HG03045 (cell line): ENCODE measurements at regions not wholly inside any gene's neighbourhood (a gene's known extent, or its start where the extent isn't known, plus 50 kb on each side); places are given as distances from the start of the nearest gene placed in this dataset.

Experiments
- ATAC-seq: cut with Tn5 transposase; IDR thresholded peaks from one replicate; pipeline ENCODE4 v1.9.1; 2021; ENCODE audit warnings: mild to moderate bottlenecking, moderate library complexity; ENCODE audit not compliant: unreplicated experiment

- no peak for ATAC-seq
Observed at GRCh38 chr1:106584676-106585075, 471.8 kb upstream of the PRMT6 start.

GRCh38 chr1:106600626-106601025, 455.8 kb upstream of the PRMT6 start:
- ATAC-seq = no peak

DNA sequence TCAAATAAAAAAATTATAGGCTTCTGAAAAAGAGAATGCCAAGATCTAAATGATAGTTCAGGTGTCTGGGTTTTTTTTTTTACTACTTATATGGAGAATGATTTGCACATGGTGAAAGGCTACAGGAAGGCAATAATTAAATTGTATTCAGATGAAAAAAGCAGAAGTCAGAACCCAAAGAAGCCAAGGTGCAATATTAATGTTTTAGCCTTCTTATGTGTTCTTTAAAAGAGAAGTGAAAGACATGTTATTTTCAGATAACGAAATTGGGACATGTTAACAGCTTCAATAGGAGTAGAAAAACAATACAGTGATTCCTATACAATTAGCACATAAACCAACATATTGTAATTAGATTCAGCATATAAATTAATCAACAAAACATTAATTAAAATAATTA, 452.9 kb upstream of the PRMT6 start:
- ATAC-seq = no peak

GRCh38 chr1:106608841-106609240, 447.6 kb upstream of the PRMT6 start:
- ATAC-seq = no peak

GRCh38 chr1:106613068-106613467, 443.4 kb upstream of the PRMT6 start:
- ATAC-seq = no peak

DNA sequence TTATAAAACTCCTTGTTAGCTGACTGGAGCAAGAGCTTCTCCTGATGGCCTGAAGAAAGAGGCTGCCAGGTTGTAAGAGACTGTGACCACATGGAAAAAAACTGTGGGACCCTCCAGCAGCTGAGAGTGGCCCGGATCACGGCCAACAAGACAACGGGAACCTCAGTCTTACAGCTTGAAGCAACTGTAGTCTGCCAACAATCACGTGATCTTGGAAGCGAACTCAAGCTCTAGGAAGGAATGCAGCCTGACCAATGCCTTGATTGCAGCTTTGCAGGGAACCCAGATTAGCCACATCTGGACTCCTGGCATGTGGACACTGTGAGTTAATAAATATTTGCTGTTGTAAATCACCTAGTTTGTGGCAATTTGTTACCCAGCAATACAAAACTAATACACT, 442.6 kb upstream of the PRMT6 start:
- ATAC-seq = no peak

GRCh38 chr1:106615473-106615872, 441.0 kb upstream of the PRMT6 start:
- ATAC-seq = no peak

DNA sequence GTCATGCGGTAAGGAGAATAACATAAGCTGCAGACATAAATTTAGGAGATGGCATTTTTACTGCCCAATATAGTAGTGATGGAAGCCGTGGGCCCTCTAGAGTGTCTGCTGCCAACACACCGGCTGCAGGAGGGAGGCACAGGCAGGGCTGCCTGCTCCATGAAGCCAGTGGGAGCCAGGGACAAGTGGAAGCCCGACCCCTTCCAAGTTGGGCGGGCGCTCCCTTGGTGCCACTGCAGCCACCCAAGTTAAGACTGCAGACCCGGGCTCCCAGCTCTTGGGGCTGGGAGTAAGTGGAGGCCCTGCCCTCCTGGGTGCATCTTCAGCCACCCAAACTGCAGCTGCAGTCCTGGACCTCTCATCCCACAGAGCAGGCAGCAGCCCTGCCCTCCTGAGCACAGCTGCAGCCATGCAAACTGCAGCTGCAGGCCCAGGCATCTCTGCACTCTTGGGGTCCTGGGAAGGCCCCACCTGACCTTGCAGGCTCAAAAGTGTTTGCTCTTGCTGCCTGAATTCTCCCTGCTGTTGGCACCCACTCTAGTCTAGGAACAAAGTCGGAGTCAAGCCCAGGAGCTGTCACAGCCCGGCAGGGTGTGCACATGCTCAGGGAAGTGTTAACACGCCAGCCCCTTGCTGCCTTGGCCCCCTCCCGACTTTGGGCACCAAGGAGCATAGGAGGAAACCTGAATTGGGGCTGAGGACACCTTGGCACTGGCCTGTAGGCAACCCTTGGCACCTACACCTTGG, 437.2 kb upstream of the PRMT6 start:
- no peak for ATAC-seq

GRCh38 chr1:106619827-106620134, 436.7 kb upstream of the PRMT6 start:
- no peak for ATAC-seq

DNA sequence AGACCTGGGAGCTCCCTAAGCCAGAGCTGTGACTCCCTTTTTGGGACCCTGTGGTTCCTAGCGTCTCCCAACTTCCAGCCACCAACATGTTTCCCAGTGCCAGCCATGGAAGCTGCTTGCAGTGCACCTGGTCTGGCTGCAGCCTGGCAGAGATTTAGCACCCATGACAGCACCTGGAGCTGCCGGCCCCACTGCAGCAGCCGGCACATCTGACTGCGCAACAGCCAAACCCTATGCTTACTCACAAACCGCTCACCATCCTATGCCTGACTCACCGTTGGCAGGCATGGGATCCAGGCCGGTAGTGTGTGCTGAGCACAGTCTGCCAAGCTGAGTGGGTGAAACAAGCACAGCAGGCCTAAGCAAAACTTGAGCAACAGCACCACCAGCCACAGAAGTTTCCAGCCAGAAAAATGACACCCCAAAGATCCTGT, 435.9 kb upstream of the PRMT6 start:
- no peak for ATAC-seq

DNA sequence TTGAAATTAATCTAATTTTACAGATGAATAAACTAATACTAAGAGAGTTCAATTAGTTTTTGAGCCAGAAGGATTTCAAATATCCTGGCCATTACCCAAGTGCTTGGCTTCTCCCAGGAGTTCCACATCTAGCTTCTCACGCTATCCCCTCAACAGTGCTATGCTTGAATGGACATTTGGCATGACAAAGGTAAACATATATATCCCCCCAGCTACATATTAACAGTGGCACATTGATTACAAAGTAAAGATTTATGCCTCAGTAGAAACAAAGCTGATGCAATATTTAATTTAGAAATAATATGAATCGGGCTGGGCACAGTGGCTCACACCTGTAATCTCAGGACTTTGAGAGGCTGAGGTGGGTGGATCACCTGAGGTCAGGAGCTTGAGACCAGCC, 434.6 kb upstream of the PRMT6 start:
- ATAC-seq = no peak

DNA sequence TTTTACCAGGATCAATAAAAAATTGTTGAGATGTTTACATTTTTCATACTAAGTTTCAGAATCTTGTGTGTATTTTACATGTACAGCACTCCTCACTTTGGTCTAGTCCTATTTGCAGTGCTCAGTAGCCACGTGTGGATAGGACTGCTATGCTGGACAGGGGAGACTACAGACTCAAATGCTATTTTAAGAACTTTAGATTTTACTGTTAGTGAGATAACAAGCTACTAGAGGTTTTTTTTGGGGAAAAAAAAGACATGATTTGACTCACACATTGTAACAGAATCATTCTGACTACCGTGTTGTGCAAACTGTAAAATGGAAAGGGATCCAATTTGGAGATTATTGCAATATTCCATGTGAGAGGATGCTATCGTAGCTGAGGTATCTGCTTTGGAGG, 418.9 kb upstream of the PRMT6 start:
- ATAC-seq = no peak

GRCh38 chr1:106646261-106646784, 410.2 kb upstream of the PRMT6 start:
- ATAC-seq = no peak

DNA sequence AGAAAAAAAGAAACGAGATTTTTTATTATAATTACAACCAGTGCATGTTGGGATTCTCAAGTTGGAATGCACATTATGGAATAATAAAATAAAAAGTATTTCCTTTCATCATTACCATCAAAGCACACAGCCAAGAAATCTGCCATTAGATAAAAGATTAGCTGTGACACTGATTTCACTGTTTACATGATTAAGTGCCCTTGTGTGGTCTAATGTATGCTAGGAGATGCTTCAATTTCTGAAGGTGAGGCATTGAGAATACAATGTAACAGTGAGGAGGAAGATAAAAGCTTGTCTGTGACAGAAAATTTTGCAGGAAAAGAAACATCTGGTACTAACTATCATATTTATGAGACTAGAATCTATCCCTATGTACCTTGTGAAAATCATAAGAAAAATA, 409.7 kb upstream of the PRMT6 start:
- no peak for ATAC-seq

GRCh38 chr1:106651028-106651762, 405.3 kb upstream of the PRMT6 start:
- ATAC-seq = no peak

DNA sequence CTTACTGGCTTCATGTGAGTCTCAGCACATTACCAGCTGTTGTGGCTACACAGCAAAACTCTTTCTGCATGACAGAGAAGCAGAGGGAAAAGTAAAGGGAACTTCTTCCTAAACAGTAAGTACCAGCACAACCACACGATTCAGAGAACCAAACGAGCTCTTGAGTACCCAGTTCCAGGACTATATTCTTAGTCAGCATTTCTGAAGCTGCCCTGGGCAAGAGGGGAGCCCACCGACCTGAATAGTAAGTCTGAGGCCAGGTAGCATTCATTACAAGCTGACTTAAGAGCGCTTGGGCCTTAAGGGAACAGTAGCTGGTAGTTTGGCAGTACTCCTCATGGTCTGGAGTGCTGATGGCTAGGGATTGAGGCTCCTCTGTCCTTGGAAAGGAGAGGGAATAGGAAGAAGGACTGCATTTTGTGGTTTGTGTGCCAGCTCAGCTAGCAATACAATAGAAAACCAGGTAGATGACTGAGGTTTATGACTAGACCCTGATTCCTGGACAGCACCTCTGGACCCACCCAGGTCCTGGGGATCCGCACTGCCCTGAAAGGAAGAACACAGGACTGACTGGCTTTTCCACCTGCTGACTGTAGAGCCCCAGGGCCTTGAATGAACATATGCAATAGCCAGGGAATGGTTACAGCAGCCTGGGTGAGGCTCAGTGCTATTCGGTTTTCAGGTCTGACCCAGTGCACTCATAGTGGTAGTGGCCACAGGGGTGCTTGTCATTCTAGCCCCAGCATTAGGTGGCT, 396.8 kb upstream of the PRMT6 start:
- ATAC-seq = no peak

DNA sequence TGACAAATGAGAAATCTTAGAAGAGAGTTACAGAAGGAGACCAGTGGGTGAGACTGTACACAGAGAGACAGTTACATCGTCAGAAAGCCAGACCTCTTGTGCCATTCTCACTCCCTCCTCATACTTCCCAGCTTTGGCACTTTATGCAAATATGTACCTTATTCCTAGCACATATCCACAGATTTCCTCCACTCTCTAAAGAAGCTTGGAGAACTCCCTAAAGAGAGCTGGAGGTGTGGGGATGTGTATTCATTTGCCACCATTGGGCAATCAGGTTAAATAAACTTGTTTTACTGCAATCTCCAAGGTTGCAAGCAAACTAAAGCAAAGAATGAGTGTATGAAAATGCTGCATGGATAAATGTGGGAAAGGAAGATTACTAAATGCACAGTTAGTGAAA, 380.9 kb upstream of the PRMT6 start:
- ATAC-seq = no peak

DNA sequence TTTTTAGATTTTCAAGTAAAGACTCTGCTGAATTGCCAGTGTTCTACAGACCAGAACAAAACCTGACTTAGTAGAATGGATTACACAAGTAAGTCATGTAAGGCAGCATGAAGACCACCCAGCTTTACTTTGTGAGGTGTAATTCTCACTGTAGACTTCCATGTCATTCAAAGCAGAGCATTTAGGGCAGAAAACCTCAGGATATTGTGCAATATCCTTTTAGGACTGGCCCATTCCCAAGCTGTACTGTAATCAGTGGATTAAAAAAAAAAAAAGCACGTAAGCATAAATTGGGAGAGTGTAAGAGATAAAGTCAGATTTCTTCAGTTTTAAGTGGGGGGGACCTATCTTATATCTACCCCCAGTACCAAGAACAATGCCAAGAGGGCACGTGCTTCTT, 380.5 kb upstream of the PRMT6 start:
- ATAC-seq = no peak

GRCh38 chr1:106677181-106677580, 379.3 kb upstream of the PRMT6 start:
- no peak for ATAC-seq

GRCh38 chr1:106677721-106678120, 378.8 kb upstream of the PRMT6 start:
- ATAC-seq = no peak

DNA sequence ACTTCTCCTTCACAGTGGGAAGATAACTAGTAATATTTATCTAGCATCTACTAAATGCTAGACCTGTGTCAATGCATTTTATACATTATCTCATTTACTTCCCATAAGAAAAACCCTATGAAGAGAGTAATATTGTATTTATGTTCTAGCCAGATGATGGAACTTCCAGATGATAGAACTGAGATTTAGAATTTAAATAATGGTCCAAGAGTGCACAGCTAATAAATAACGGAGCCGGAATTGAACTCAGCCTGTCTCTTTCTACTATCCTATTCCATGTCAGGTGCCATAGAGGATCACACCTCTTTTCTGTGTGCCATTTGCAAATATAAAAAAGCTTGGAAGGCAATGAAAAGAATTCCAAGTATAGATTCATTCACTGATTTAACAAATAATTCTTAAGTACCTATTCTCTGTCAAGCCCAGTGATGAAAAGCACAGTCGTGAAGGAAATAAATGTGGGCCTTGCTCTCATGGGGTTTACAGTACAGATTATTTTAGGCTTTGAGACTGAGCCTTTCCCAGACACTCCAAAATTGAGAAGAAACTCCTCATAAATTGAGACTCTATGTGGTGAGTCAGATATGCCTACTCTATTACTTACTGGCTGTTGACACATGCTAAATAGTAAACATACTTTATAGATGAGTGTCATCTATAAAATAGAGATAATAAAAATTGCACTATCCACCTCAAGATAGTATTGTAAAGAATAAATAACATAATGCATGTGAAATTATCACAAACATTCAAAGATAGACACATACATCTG, 378.0 kb upstream of the PRMT6 start:
- ATAC-seq = no peak
